ENCODE measurements at regions not wholly inside any gene's neighbourhood (a gene's known extent, or its start where the extent isn't known, plus 50 kb on each side); places are given as distances from the start of the nearest gene placed in this dataset.

DNA sequence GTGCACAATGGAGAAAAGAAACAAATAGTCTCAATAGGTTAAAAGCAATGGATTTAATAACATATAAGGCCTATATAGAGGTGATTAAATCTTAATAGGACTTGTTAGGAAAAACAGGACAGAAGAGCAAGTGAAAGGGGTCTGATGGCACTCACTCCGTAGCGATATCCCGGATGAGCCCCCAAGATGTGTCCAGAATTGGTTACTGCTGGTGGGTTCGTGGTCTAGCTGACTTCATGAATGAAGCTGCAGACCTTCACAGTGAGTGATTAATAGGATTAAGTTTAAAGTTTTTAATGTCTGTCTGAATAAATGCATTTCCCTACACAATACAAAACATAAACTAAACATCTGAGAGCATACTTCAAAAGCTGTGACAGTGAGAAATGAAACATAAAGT, 110.4 kb upstream of the FAM174A start:
- H4K5ac ChIP-seq (ENCODE audit: insufficient read length, low read depth, low read length), result no peak overlapping the region
- H3K23me2 ChIP-seq (ENCODE audit: low read depth, low read length), result no peaks in the 10 kb centered on the region
- no peak overlapping the region for H2AFZ ChIP-seq (ENCODE audit: low read length)
- H3K79me2 ChIP-seq (ENCODE audit: control insufficient read depth in 1 of 2, insufficient read depth in 2 of 2, low read length in 2 of 2), result no peaks in the 10 kb centered on the region
- H4K20me1 ChIP-seq (replicated peaks in 1 of 2; ENCODE audit: control insufficient read depth in 1 of 2, insufficient read depth in 2 of 2, low read length in 2 of 2), result no peaks in the 10 kb centered on the region
- H3K23ac ChIP-seq (ENCODE audit: insufficient read length), result no peak overlapping the region
- ChIA-PET POLR2A (ENCODE audit: partially characterized antibody) (no interaction called here), CTCF (ENCODE audit: partially characterized antibody) (interaction anchor here (0.6 to 1.5 kb wide), 2 partner anchors 97 to 1168 kb away, joined by 3 to 4 read pairs; no protein-coding TSS in a partner anchor)
- H3K9ac ChIP-seq (replicated peaks in 1 of 4; ENCODE audit: extremely low read depth in 1 of 4, low read depth in 3 of 4, low read length in 3 of 4), result no peak overlapping the region
- no peak for FAIRE-seq
- H3K4me3 ChIP-seq (ENCODE audit: extremely low read depth in 1 of 4, insufficient read depth in 2 of 4, low read depth in 3 of 4, low read length in 4 of 4), result no peak overlapping the region
- peaks cover 0 to 8% (median 0%) of the 10 kb centered on the region in 4 experiments; a peak in 3 of 8 replicates for H3K36me3 ChIP-seq (ENCODE audit: control insufficient read depth in 2 of 4, insufficient read depth in 4 of 4, low read length in 3 of 4)
- peaks cover 16 to 20% of the 10 kb centered on the region in 2 experiments; a peak in 3 of 4 replicates for H3K9me3 ChIP-seq (ENCODE audit: insufficient read depth in 2 of 2, low read depth in 1 of 2, low read length in 1 of 2)
- H3K4ac ChIP-seq (replicated peaks; ENCODE audit: insufficient read length, low read depth, low read length), result no peak overlapping the region
- no peak overlapping the region for H2BK5ac ChIP-seq (ENCODE audit: low read depth, low read length)
- no peak overlapping the region for H3K4me2 ChIP-seq (ENCODE audit: insufficient read depth in 1 of 2, low read depth in 2 of 2, low read length in 2 of 2)
- no peak overlapping the region for H2BK15ac ChIP-seq (ENCODE audit: low read length)
- H2BK120ac ChIP-seq (replicated peaks; ENCODE audit: low read depth, low read length), result no peak overlapping the region
- H3K56ac ChIP-seq (replicated peaks; ENCODE audit: insufficient read length, low read depth, low read length), result no peak overlapping the region
- no peak overlapping the region for H4K8ac ChIP-seq (ENCODE audit: extremely low read depth, insufficient read depth, low read length)
- H3K14ac ChIP-seq (ENCODE audit: insufficient read length), result no peak overlapping the region
- H3K79me1 ChIP-seq (ENCODE audit: low read depth, low read length), result no peaks in the 10 kb centered on the region
- TF ChIP-seq SRF (IDR thresholded peaks at IDR 0.05; ENCODE audit: low read depth, low read length) (no peak), POU5F1 (IDR thresholded peaks at IDR 0.05; ENCODE audit: low read depth, low read length) (no peak), GTF2F1 (IDR thresholded peaks at IDR 0.05; ENCODE audit: borderline replicate concordance, low read depth, low read length) (no peak), KDM1A (IDR thresholded peaks at IDR 0.05; ENCODE audit: borderline replicate concordance, low read length) (no peak), YY1 (IDR thresholded peaks at IDR 0.05; ENCODE audit: low read depth, low read length) (no peak), TCF12 (IDR thresholded peaks at IDR 0.05; ENCODE audit: low read depth, low read length) (no peak), RFX5 (IDR thresholded peaks at IDR 0.05; ENCODE audit: borderline replicate concordance, low read depth, low read length) (no peak), EGR1 (IDR thresholded peaks at IDR 0.05; ENCODE audit: borderline replicate concordance, low read depth, low read length) (no peak), TAF1 (IDR thresholded peaks at IDR 0.05; ENCODE audit: low read depth, low read length) (no peak), CREB1 (IDR thresholded peaks at IDR 0.05) (no peak), SIRT6 (IDR thresholded peaks at IDR 0.05; ENCODE audit: low read length) (no peak), RBBP5 (IDR thresholded peaks at IDR 0.05; ENCODE audit: borderline replicate concordance, low read depth, low read length) (no peak), TEAD4 (IDR thresholded peaks at IDR 0.05; ENCODE audit: low read depth, low read length) (no peak), CBX5 (IDR thresholded peaks at IDR 0.05; ENCODE audit: low read depth, low read length) (no peak), BRCA1 (IDR thresholded peaks at IDR 0.05; ENCODE audit: low read depth, low read length) (no peak), ATF3 (IDR thresholded peaks at IDR 0.05; ENCODE audit: insufficient read depth, low read depth, low read length) (no peak), JUN (IDR thresholded peaks at IDR 0.05; ENCODE audit: low read depth, low read length) (no peak)
- no peak overlapping the region for H3K27ac ChIP-seq (ENCODE audit: low read depth, low read length)
- H3K18ac ChIP-seq (ENCODE audit: extremely low read depth, low read length), result no peak overlapping the region
- WGBS, 2 experiments (ENCODE audit: extremely low coverage in 1 of 2, insufficient coverage in 1 of 2, insufficient read length in 1 of 2, insufficient replicate concordance in 2 of 2, low coverage in 1 of 2, low lambda C conversion rate in 2 of 2, missing lambda C conversion rate in 1 of 2), result 93% methylated on average over 4 of the region's 4 CpGs; no CpG with 5 or more reads in 1 of the 2 experiments
- no peak overlapping the region for H2AK5ac ChIP-seq (ENCODE audit: low read depth, low read length)
- no peak overlapping the region for H2BK12ac ChIP-seq (ENCODE audit: low read depth, low read length)
- H3K27me3 ChIP-seq (replicated peaks in 1 of 4; ENCODE audit: control insufficient read depth in 3 of 4, extremely low read depth in 1 of 4, insufficient read depth in 3 of 4, low read length in 3 of 4), result no peaks in the 10 kb centered on the region
- H4K91ac ChIP-seq (replicated peaks; ENCODE audit: insufficient read length, low read length), result no peak overlapping the region
- DNase-seq (ENCODE audit: low read depth in 1 of 2, low spot score in 2 of 2), result no peak
- no peaks in the 10 kb centered on the region for H3K4me1 ChIP-seq (replicated peaks in 1 of 4; ENCODE audit: control insufficient read depth in 3 of 4, insufficient read depth in 4 of 4, low read length in 3 of 4)
- H2BK20ac ChIP-seq (ENCODE audit: low read length), result no peak overlapping the region

All from H1 (cell line).